Neural crest cell (in vitro differentiated cells): ENCODE measurements at regions not wholly inside any gene's neighbourhood (a gene's known extent, or its start where the extent isn't known, plus 50 kb on each side); places are given as distances from the start of the nearest gene placed in this dataset.

Experiments
- DNase-seq: peaks from one replicate; pipeline ENCODE4 v3.0.0; 2021; ENCODE audit warnings: low read depth, mixed read lengths, low spot score
- H3K27ac Mint-ChIP-seq: one replicate; pipeline ENCODE4 v1.8.0; 2021; ENCODE audit warnings: mild to moderate bottlenecking, mixed read lengths; ENCODE audit not compliant: unreplicated experiment
- H3K27me3 Mint-ChIP-seq: 2 replicates; pipeline ENCODE4 v1.8.0; 2021; ENCODE audit warnings: low read depth, mild to moderate bottlenecking, mixed read lengths
- H3K36me3 Mint-ChIP-seq: 2 replicates; pipeline ENCODE4 v1.8.0; 2021; ENCODE audit warnings: low read depth, mild to moderate bottlenecking, mixed read lengths
- H3K4me1 Mint-ChIP-seq: 2 replicates; pipeline ENCODE4 v1.8.0; 2021; ENCODE audit warnings: mixed read lengths
- H3K4me3 Mint-ChIP-seq: one replicate; pipeline ENCODE4 v1.8.0; 2021; ENCODE audit warnings: mild to moderate bottlenecking, mixed read lengths
- H3K9me3 Mint-ChIP-seq: 2 replicates; pipeline ENCODE4 v1.8.0; 2021; ENCODE audit warnings: mixed read lengths
- TF ChIP-seq, protein P1 (sequence below): fragments of 200-600 bp; sonication (generic); conservative IDR thresholded peaks from 2 replicates; pipeline ENCODE4 v1.5.0; 2021; ENCODE audit warnings: antibody characterized with exemption, mild to moderate bottlenecking

- peaks cover 3% of the 10 kb centered on the region for H3K9me3 Mint-ChIP-seq
- no peaks in the 10 kb centered on the region for H3K36me3 Mint-ChIP-seq
- no peak overlapping the region for H3K4me3 Mint-ChIP-seq
- TF ChIP-seq, protein P1, sequence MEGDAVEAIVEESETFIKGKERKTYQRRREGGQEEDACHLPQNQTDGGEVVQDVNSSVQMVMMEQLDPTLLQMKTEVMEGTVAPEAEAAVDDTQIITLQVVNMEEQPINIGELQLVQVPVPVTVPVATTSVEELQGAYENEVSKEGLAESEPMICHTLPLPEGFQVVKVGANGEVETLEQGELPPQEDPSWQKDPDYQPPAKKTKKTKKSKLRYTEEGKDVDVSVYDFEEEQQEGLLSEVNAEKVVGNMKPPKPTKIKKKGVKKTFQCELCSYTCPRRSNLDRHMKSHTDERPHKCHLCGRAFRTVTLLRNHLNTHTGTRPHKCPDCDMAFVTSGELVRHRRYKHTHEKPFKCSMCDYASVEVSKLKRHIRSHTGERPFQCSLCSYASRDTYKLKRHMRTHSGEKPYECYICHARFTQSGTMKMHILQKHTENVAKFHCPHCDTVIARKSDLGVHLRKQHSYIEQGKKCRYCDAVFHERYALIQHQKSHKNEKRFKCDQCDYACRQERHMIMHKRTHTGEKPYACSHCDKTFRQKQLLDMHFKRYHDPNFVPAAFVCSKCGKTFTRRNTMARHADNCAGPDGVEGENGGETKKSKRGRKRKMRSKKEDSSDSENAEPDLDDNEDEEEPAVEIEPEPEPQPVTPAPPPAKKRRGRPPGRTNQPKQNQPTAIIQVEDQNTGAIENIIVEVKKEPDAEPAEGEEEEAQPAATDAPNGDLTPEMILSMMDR = no peak
- H3K27ac Mint-ChIP-seq = peak overlapping the region; percentile 47
- peaks cover 19% of the 10 kb centered on the region for H3K4me1 Mint-ChIP-seq
- no peaks in the 10 kb centered on the region for H3K27me3 Mint-ChIP-seq
- DNase-seq = no peak
Measured at GRCh38 chr15:53247041-53247708, 457.0 kb upstream of the ONECUT1 start.

DNA sequence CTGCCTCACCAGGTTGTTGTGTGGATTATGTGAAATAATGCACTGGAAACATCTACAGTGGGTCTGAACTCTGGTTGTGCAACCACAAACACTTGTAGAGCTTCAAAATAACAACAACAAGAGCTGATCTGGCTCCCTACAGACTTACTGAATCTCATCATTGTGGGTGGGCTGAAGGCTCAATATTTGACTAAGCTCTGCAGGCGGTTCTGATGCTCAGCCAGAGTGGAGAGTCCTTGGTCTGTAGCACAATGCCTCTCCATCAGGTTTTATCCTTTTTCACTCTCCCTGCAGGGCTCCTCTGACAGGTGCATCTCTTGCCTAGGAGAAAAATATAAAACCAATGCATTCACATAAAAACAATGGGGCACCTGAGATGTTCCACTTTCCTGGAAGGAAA, 456.3 kb upstream of the ONECUT1 start:
- Mint-ChIP-seq H3K36me3 (no peaks in the 10 kb centered on the region), H3K4me1 (peaks cover 13% of the 10 kb centered on the region), H3K4me3 (no peak overlapping the region), H3K27me3 (no peaks in the 10 kb centered on the region), H3K9me3 (peaks cover 3% of the 10 kb centered on the region), H3K27ac (no peak overlapping the region)
- TF ChIP-seq, protein P1 = no peak
- no peak for DNase-seq

- H3K27ac Mint-ChIP-seq = no peak overlapping the region
- H3K36me3 Mint-ChIP-seq = no peaks in the 10 kb centered on the region
- no peak overlapping the region for H3K4me3 Mint-ChIP-seq
- no peaks in the 10 kb centered on the region for H3K27me3 Mint-ChIP-seq
- TF ChIP-seq, protein P1 = no peak
- H3K9me3 Mint-ChIP-seq = peaks cover 2% of the 10 kb centered on the region
- H3K4me1 Mint-ChIP-seq = no peaks in the 10 kb centered on the region
- DNase-seq = no peak
Measured at GRCh38 chr15:53233801-53234200, 443.7 kb upstream of the ONECUT1 start.

- Mint-ChIP-seq H3K4me1 (peaks cover 6% of the 10 kb centered on the region), H3K27me3 (no peaks in the 10 kb centered on the region), H3K9me3 (peaks cover under 1% of the 10 kb centered on the region), H3K27ac (no peak overlapping the region), H3K4me3 (no peak overlapping the region), H3K36me3 (no peaks in the 10 kb centered on the region)
- DNase-seq = no peak
- TF ChIP-seq, protein P1 = no peak
Measured at GRCh38 chr15:53230473-53230872, 440.3 kb upstream of the ONECUT1 start.

DNA sequence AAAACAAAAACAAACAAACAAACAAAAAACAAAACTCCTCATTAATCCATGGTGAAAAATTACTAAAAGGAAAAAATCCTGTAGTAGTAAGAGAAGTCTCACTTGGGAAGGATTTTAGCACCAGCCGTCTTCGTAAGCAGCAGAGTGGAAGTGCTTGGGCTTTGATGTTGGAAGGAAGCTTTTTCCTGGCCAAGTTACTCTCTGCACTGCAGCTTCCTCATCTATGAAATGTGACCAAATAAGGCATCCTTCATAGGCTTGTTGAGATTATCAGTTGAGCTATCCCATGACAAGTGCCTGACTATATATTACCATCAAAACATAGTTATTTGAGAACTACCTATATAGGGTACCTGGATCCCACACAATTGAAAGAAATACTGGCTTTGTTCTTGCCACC, 436.4 kb upstream of the ONECUT1 start:
- Mint-ChIP-seq H3K36me3 (no peaks in the 10 kb centered on the region), H3K9me3 (peaks cover 2% of the 10 kb centered on the region), H3K27me3 (no peaks in the 10 kb centered on the region), H3K27ac (no peak overlapping the region), H3K4me1 (peaks cover 10% of the 10 kb centered on the region), H3K4me3 (no peak overlapping the region)
- no peak for DNase-seq
- TF ChIP-seq, protein P1 = no peak
